ENCODE measurements at regions not wholly inside any gene's neighbourhood (a gene's known extent, or its start where the extent isn't known, plus 50 kb on each side); places are given as distances from the start of the nearest gene placed in this dataset.

- no peaks in the 10 kb centered on the region for H4K20me1 ChIP-seq
- H3K27me3 ChIP-seq = no peaks in the 10 kb centered on the region
- H3K27ac ChIP-seq = no peak overlapping the region
- H3K9me3 ChIP-seq (replicated peaks in 1 of 11) = no peaks in the 10 kb centered on the region
- TF ChIP-seq Cebpa-rat (IDR thresholded peaks at IDR 0.05) = no peak
- H3K9ac ChIP-seq = no peak overlapping the region
- H3K4me2 ChIP-seq = no peak overlapping the region
- no peak overlapping the region for H3K4me3 ChIP-seq
- peaks cover 0 to 18% (median 0%) of the 10 kb centered on the region in 10 experiments; a peak in 6 of 20 replicates for H3K4me1 ChIP-seq
- H3K36me3 ChIP-seq = no peaks in the 10 kb centered on the region
Observed at GRCh38 chr2:207405150-207405549, 124.6 kb upstream of the CREB1 start.

GRCh38 chr2:207408086-207408794, 121.5 kb upstream of the CREB1 start:
- Histone ChIP-seq H3K9ac (no peak overlapping the region), H3K27me3 (no peaks in the 10 kb centered on the region), H3K9me3 (replicated peaks in 1 of 11) (no peaks in the 10 kb centered on the region), H4K20me1 (no peaks in the 10 kb centered on the region), H3K36me3 (no peaks in the 10 kb centered on the region), H3K4me2 (peak overlapping the region in 4 of 11 experiments; percentile 1 to 66 (median 38); a peak in 7 of 22 replicates), H3K27ac (no peak overlapping the region; a peak in 1 of 22 replicates), H3K4me3 (no peak overlapping the region), H3K4me1 (peaks cover 0 to 33% (median 0%) of the 10 kb centered on the region in 10 experiments; a peak in 6 of 20 replicates)
- TF ChIP-seq Cebpa-rat (IDR thresholded peaks at IDR 0.05) = no peak

- no peaks in the 10 kb centered on the region for H4K20me1 ChIP-seq
- H3K9ac ChIP-seq = no peak overlapping the region
- no peak for TF ChIP-seq Cebpa-rat (IDR thresholded peaks at IDR 0.05)
- H3K4me3 ChIP-seq = no peak overlapping the region
- no peaks in the 10 kb centered on the region for H3K36me3 ChIP-seq
- peaks cover 0 to 36% (median 0%) of the 10 kb centered on the region in 10 experiments; a peak in 6 of 20 replicates for H3K4me1 ChIP-seq
- no peaks in the 10 kb centered on the region for H3K9me3 ChIP-seq (replicated peaks in 1 of 11)
- H3K27me3 ChIP-seq = no peaks in the 10 kb centered on the region
- H3K27ac ChIP-seq = no peak overlapping the region
- H3K4me2 ChIP-seq = no peak overlapping the region
Observed at GRCh38 chr2:207409517-207409916, 120.2 kb upstream of the CREB1 start.

GRCh38 chr2:207412787-207413310, 116.9 kb upstream of the CREB1 start:
- no peak for TF ChIP-seq Cebpa-rat (IDR thresholded peaks at IDR 0.05)
- Histone ChIP-seq H3K4me3 (no peak overlapping the region), H3K36me3 (no peaks in the 10 kb centered on the region), H3K9ac (no peak overlapping the region), H3K9me3 (replicated peaks in 1 of 11) (no peaks in the 10 kb centered on the region), H3K4me1 (peaks cover 0 to 34% (median 0%) of the 10 kb centered on the region in 10 experiments; a peak in 6 of 20 replicates), H3K27ac (no peak overlapping the region), H3K27me3 (no peaks in the 10 kb centered on the region), H3K4me2 (peak overlapping the region in 3 of 11 experiments; percentile 39 to 66 (median 44); a peak in 6 of 22 replicates), H4K20me1 (no peaks in the 10 kb centered on the region)

GRCh38 chr2:207413376-207413907, 116.3 kb upstream of the CREB1 start:
- H3K27ac ChIP-seq = no peak overlapping the region
- no peaks in the 10 kb centered on the region for H3K27me3 ChIP-seq
- H3K4me2 ChIP-seq = peak overlapping the region in 3 of 11 experiments; percentile 39 to 66 (median 44); a peak in 5 of 22 replicates
- peaks cover 0 to 28% (median 0%) of the 10 kb centered on the region in 10 experiments; a peak in 6 of 20 replicates for H3K4me1 ChIP-seq
- no peaks in the 10 kb centered on the region for H3K36me3 ChIP-seq
- no peak overlapping the region for H3K4me3 ChIP-seq
- H4K20me1 ChIP-seq = no peaks in the 10 kb centered on the region
- no peak overlapping the region for H3K9ac ChIP-seq
- H3K9me3 ChIP-seq (replicated peaks in 1 of 11) = no peaks in the 10 kb centered on the region
- TF ChIP-seq Cebpa-rat (IDR thresholded peaks at IDR 0.05) = no peak

GRCh38 chr2:207416111-207416510, 113.7 kb upstream of the CREB1 start:
- Histone ChIP-seq H3K4me3 (no peak overlapping the region), H3K27me3 (no peaks in the 10 kb centered on the region), H3K9ac (no peak overlapping the region), H4K20me1 (no peaks in the 10 kb centered on the region), H3K9me3 (replicated peaks in 1 of 11) (no peaks in the 10 kb centered on the region; a peak in 1 of 22 replicates), H3K36me3 (no peaks in the 10 kb centered on the region), H3K27ac (no peak overlapping the region), H3K4me1 (peaks cover 0 to 19% (median 0%) of the 10 kb centered on the region in 10 experiments; a peak in 6 of 20 replicates), H3K4me2 (no peak overlapping the region)
- no peak for TF ChIP-seq Cebpa-rat (IDR thresholded peaks at IDR 0.05)

- H3K9ac ChIP-seq = no peak overlapping the region
- H3K9me3 ChIP-seq (replicated peaks in 1 of 11) = peaks cover 0 to 5% (median 0%) of the 10 kb centered on the region in 11 experiments; a peak in 4 of 22 replicates
- no peak overlapping the region for H3K4me2 ChIP-seq
- peaks cover 0 to 18% (median 0%) of the 10 kb centered on the region in 10 experiments; a peak in 6 of 20 replicates for H3K4me1 ChIP-seq
- no peaks in the 10 kb centered on the region for H4K20me1 ChIP-seq
- H3K27me3 ChIP-seq = no peaks in the 10 kb centered on the region
- no peaks in the 10 kb centered on the region for H3K36me3 ChIP-seq
- no peak overlapping the region for H3K4me3 ChIP-seq
- TF ChIP-seq Cebpa-rat (IDR thresholded peaks at IDR 0.05) = no peak
- H3K27ac ChIP-seq = no peak overlapping the region
Observed at GRCh38 chr2:207416900-207417299, 112.9 kb upstream of the CREB1 start.

- H3K27ac ChIP-seq = no peak overlapping the region
- H3K4me2 ChIP-seq = no peak overlapping the region
- no peaks in the 10 kb centered on the region for H3K27me3 ChIP-seq
- H3K36me3 ChIP-seq = no peaks in the 10 kb centered on the region
- no peak overlapping the region for H3K4me3 ChIP-seq
- H3K9me3 ChIP-seq (replicated peaks in 1 of 11) = peaks cover 0 to 8% (median 2%) of the 10 kb centered on the region in 11 experiments; a peak in 13 of 22 replicates
- peaks cover 0 to 14% (median 0%) of the 10 kb centered on the region in 10 experiments; a peak in 6 of 20 replicates for H3K4me1 ChIP-seq
- H4K20me1 ChIP-seq = no peaks in the 10 kb centered on the region
- H3K9ac ChIP-seq = no peak overlapping the region
- no peak for TF ChIP-seq Cebpa-rat (IDR thresholded peaks at IDR 0.05)
Observed at GRCh38 chr2:207417301-207417718, 112.5 kb upstream of the CREB1 start.

- H3K27ac ChIP-seq = no peak overlapping the region
- TF ChIP-seq Cebpa-rat (IDR thresholded peaks at IDR 0.05) = no peak
- H3K9me3 ChIP-seq (replicated peaks in 1 of 11) = peaks cover 9 to 18% (median 13%) of the 10 kb centered on the region in 11 experiments
- H4K20me1 ChIP-seq = no peaks in the 10 kb centered on the region
- H3K27me3 ChIP-seq = no peaks in the 10 kb centered on the region
- no peak overlapping the region for H3K9ac ChIP-seq
- no peak overlapping the region for H3K4me2 ChIP-seq
- H3K4me1 ChIP-seq = peaks cover 0 to 5% (median 0%) of the 10 kb centered on the region in 10 experiments; a peak in 6 of 20 replicates
- H3K36me3 ChIP-seq = no peaks in the 10 kb centered on the region
- H3K4me3 ChIP-seq = no peak overlapping the region
Observed at GRCh38 chr2:207418419-207418818, 111.3 kb upstream of the CREB1 start.
